ENCODE measurements at regions not wholly inside any gene's neighbourhood (a gene's known extent, or its start where the extent isn't known, plus 50 kb on each side); places are given as distances from the start of the nearest gene placed in this dataset.

GRCh38 chr1:11421443-11421842, 57.5 kb upstream of the DISP3 start:
- BruUV-seq (replicated peaks) = no TSS peak
- Histone ChIP-seq H3K36me3 (ENCODE audit: insufficient read depth, low read length) (no peaks in the 10 kb centered on the region), H3K79me2 (ENCODE audit: insufficient read depth, low read depth, low read length) (no peaks in the 10 kb centered on the region), H3K9me2 (ENCODE audit: insufficient read depth, low read length) (no peaks in the 10 kb centered on the region), H4K20me1 (ENCODE audit: insufficient read depth, low read length) (no peaks in the 10 kb centered on the region), H3K4me2 (ENCODE audit: low read length) (no peak overlapping the region), H3K4me1 (ENCODE audit: insufficient read depth, low read length, poor library complexity, severe bottlenecking) (no peaks in the 10 kb centered on the region), H3K27ac (ENCODE audit: low read depth, low read length, poor library complexity, severe bottlenecking) (no peak overlapping the region), H3K4me3 (ENCODE audit: low read depth, low read length, poor library complexity, severe bottlenecking) (no peak overlapping the region), H3K9me3 (ENCODE audit: low read length) (no peaks in the 10 kb centered on the region), H2AFZ (ENCODE audit: low read length) (no peak overlapping the region)
- POLR2A ChIA-PET = no interaction called here
- TF ChIP-seq, protein P1, sequence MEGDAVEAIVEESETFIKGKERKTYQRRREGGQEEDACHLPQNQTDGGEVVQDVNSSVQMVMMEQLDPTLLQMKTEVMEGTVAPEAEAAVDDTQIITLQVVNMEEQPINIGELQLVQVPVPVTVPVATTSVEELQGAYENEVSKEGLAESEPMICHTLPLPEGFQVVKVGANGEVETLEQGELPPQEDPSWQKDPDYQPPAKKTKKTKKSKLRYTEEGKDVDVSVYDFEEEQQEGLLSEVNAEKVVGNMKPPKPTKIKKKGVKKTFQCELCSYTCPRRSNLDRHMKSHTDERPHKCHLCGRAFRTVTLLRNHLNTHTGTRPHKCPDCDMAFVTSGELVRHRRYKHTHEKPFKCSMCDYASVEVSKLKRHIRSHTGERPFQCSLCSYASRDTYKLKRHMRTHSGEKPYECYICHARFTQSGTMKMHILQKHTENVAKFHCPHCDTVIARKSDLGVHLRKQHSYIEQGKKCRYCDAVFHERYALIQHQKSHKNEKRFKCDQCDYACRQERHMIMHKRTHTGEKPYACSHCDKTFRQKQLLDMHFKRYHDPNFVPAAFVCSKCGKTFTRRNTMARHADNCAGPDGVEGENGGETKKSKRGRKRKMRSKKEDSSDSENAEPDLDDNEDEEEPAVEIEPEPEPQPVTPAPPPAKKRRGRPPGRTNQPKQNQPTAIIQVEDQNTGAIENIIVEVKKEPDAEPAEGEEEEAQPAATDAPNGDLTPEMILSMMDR (conservative IDR thresholded peaks at IDR 0.05; ENCODE audit: low read length) = no peak
- intact Hi-C loops (cut with micrococcal nuclease; ENCODE audit: unreplicated experiment) = no loop called here
- no peak for DNase-seq (ENCODE audit: low spot score)
- CTCF ChIA-PET (ENCODE audit: unreplicated experiment) = no interaction called here

DNA sequence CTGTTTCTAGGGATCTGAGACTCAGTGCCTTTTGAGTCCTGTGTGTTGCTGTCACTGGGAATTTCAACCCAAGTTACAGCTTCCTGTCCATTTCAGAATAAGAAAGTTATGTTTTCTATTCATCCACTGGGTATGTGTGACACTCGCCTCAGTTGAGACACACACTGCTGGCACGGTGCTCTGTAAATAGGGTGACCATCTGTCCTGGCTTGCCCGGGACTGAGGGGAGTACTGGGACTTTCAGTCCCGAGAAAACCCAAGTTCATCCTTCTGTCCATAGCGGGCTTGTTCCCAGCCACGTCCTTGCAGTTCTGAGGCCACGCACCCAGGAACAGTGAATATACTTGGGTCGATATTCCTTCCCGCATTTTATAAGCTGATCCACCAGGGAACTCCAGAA, 56.3 kb upstream of the DISP3 start:
- Histone ChIP-seq H3K79me2 (ENCODE audit: insufficient read depth, low read depth, low read length) (no peaks in the 10 kb centered on the region), H3K36me3 (ENCODE audit: insufficient read depth, low read length) (no peaks in the 10 kb centered on the region), H2AFZ (ENCODE audit: low read length) (no peak overlapping the region), H3K4me1 (ENCODE audit: insufficient read depth, low read length, poor library complexity, severe bottlenecking) (no peaks in the 10 kb centered on the region), H3K4me3 (ENCODE audit: low read depth, low read length, poor library complexity, severe bottlenecking) (no peak overlapping the region), H3K4me2 (ENCODE audit: low read length) (no peak overlapping the region), H3K9me2 (ENCODE audit: insufficient read depth, low read length) (no peaks in the 10 kb centered on the region), H3K9me3 (ENCODE audit: low read length) (no peaks in the 10 kb centered on the region), H3K27ac (ENCODE audit: low read depth, low read length, poor library complexity, severe bottlenecking) (no peak overlapping the region), H4K20me1 (ENCODE audit: insufficient read depth, low read length) (no peaks in the 10 kb centered on the region)
- DNase-seq (ENCODE audit: low spot score) = no peak
- ChIA-PET CTCF (ENCODE audit: unreplicated experiment) (no interaction called here), POLR2A (no interaction called here)
- intact Hi-C loops (cut with micrococcal nuclease; ENCODE audit: unreplicated experiment) = no loop called here
- BruUV-seq (replicated peaks) = no TSS peak
- TF ChIP-seq, protein P1 (conservative IDR thresholded peaks at IDR 0.05; ENCODE audit: low read length) = no peak
- TF ChIP-seq EZH2phosphoT487 (IDR thresholded peaks at IDR 0.05; ENCODE audit: borderline replicate concordance, low read depth, low read length) = no peak

GRCh38 chr1:11426617-11427016, 52.3 kb upstream of the DISP3 start:
- Histone ChIP-seq H2AFZ (ENCODE audit: low read length) (no peak overlapping the region), H3K36me3 (ENCODE audit: insufficient read depth, low read length) (no peaks in the 10 kb centered on the region), H3K9me3 (ENCODE audit: low read length) (no peaks in the 10 kb centered on the region), H3K9me2 (ENCODE audit: insufficient read depth, low read length) (no peaks in the 10 kb centered on the region), H3K4me1 (ENCODE audit: insufficient read depth, low read length, poor library complexity, severe bottlenecking) (no peaks in the 10 kb centered on the region), H3K79me2 (ENCODE audit: insufficient read depth, low read depth, low read length) (no peaks in the 10 kb centered on the region), H3K27ac (ENCODE audit: low read depth, low read length, poor library complexity, severe bottlenecking) (no peak overlapping the region), H3K4me3 (ENCODE audit: low read depth, low read length, poor library complexity, severe bottlenecking) (no peak overlapping the region), H4K20me1 (ENCODE audit: insufficient read depth, low read length) (no peaks in the 10 kb centered on the region), H3K4me2 (ENCODE audit: low read length) (no peak overlapping the region)
- no TSS peak for BruUV-seq (replicated peaks)
- ChIA-PET CTCF (ENCODE audit: unreplicated experiment) (no interaction called here), POLR2A (interaction anchor here (0.6 kb wide), 1 partner anchor 1190 kb away, joined by 5 read pairs; no protein-coding TSS in a partner anchor)
- intact Hi-C loops (cut with micrococcal nuclease; ENCODE audit: unreplicated experiment) = no loop called here
- DNase-seq (ENCODE audit: low spot score) = no peak
- TF ChIP-seq EZH2phosphoT487 (IDR thresholded peaks at IDR 0.05; ENCODE audit: borderline replicate concordance, low read depth, low read length) = no peak

Measured in OCI-LY7 (cell line).